ENCODE measurements at regions not wholly inside any gene's neighbourhood (a gene's known extent, or its start where the extent isn't known, plus 50 kb on each side); places are given as distances from the start of the nearest gene placed in this dataset.

DNA sequence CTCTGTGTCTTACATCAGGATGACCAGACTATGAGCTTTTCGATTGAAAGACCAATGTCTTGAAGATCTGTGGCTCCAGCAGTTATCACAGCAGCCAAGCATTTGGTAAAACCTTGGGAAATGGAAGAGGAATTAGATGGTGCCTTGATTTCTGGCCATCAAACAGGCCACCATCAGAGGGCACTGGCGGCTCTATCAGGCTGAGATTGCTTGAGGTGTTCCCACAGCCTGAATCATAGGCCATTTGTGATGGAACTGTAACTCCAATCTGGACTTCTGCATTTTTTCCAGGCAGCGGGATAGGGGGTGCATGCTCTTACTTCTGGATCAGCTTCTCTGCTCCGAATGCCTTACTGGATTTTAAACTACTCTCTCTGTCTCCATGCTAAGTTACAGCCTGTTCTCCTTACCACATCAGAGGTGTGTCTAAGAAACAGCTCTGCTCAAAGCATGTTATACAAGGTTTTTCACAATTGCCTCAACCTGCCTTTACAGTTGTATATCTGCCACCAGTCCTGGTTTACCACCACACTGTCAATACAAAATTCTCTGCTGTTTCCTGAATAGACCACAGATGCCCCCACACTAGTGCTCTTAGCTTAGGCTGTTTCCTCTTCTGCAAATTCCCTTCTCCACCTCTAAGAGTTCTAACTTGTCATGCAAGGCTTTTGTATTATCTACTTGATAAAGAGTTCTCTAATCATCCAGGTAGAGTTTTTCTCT is 180.9 kb downstream of the PTGER3 start:
- Histone ChIP-seq H3K4me3 (no peak overlapping the region), H3K27ac (no peak overlapping the region), H3K36me3 (no peaks in the 10 kb centered on the region), H3K4me1 (ENCODE audit: low read depth) (peaks cover 4% of the 10 kb centered on the region), H3K9me3 (ENCODE audit: low read depth) (no peaks in the 10 kb centered on the region), H3K27me3 (no peaks in the 10 kb centered on the region)
- TF ChIP-seq, protein P1, sequence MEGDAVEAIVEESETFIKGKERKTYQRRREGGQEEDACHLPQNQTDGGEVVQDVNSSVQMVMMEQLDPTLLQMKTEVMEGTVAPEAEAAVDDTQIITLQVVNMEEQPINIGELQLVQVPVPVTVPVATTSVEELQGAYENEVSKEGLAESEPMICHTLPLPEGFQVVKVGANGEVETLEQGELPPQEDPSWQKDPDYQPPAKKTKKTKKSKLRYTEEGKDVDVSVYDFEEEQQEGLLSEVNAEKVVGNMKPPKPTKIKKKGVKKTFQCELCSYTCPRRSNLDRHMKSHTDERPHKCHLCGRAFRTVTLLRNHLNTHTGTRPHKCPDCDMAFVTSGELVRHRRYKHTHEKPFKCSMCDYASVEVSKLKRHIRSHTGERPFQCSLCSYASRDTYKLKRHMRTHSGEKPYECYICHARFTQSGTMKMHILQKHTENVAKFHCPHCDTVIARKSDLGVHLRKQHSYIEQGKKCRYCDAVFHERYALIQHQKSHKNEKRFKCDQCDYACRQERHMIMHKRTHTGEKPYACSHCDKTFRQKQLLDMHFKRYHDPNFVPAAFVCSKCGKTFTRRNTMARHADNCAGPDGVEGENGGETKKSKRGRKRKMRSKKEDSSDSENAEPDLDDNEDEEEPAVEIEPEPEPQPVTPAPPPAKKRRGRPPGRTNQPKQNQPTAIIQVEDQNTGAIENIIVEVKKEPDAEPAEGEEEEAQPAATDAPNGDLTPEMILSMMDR (IDR thresholded peaks at IDR 0.05; ENCODE audit: low read depth, low read length): no peak
- DNase-seq (ENCODE audit: low read depth in 1 of 2, low spot score in 1 of 2): no peak

DNA sequence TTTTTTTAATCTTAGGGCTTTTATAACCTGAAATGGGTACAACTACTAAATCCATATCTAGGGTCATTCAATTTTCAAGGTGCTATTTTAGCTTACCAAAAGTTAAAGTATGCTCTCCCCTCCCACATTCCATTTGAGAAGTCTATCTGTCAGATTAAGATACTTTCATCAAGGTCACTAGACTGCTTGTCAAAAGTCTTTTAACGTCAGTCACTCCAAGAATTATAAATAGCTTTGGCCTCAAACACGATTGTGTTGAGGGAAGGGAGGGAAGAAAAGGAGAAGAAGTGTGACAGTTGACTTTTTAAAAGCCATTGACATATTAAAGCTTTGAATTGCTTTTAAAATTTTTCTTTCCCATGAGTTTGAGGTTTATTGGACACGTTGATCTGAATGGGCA is 175.8 kb downstream of the PTGER3 start:
- H3K36me3 ChIP-seq: no peaks in the 10 kb centered on the region
- no peaks in the 10 kb centered on the region for H3K9me3 ChIP-seq (ENCODE audit: low read depth)
- no peak for DNase-seq (ENCODE audit: low read depth in 1 of 2, low spot score in 1 of 2)
- H3K27me3 ChIP-seq: no peaks in the 10 kb centered on the region
- H3K27ac ChIP-seq: peak overlapping the region; percentile 32
- H3K4me3 ChIP-seq: no peak overlapping the region
- TF ChIP-seq, protein P1 (IDR thresholded peaks at IDR 0.05; ENCODE audit: low read depth, low read length): no peak
- peaks cover 14% of the 10 kb centered on the region for H3K4me1 ChIP-seq (ENCODE audit: low read depth)

DNA sequence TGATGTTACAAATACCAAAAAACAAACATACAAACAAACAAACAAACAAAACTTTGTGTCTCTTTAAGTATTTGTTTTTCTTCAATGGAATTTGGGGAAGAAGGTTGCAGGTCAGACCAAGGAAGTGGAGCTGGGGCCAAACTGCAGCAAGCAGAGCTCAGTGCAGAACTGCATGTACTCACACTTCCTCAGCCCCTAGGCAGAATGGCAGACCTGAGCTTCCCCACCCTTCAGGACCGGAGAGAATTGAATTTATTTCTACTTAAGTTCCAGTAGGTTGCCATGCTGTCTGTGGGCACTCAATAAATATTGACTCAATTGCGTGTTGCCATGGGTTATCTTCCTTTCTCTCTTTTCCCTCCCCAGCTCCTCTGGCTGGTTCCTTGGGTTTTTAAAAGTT is 173.6 kb downstream of the PTGER3 start:
- H3K27ac ChIP-seq: no peak overlapping the region
- no peaks in the 10 kb centered on the region for H3K36me3 ChIP-seq
- no peak overlapping the region for H3K4me3 ChIP-seq
- peaks cover 14% of the 10 kb centered on the region for H3K4me1 ChIP-seq (ENCODE audit: low read depth)
- DNase-seq (ENCODE audit: low read depth in 1 of 2, low spot score in 1 of 2): no peak
- no peaks in the 10 kb centered on the region for H3K27me3 ChIP-seq
- H3K9me3 ChIP-seq (ENCODE audit: low read depth): no peaks in the 10 kb centered on the region
- TF ChIP-seq, protein P1 (IDR thresholded peaks at IDR 0.05; ENCODE audit: low read depth, low read length): no peak

DNA sequence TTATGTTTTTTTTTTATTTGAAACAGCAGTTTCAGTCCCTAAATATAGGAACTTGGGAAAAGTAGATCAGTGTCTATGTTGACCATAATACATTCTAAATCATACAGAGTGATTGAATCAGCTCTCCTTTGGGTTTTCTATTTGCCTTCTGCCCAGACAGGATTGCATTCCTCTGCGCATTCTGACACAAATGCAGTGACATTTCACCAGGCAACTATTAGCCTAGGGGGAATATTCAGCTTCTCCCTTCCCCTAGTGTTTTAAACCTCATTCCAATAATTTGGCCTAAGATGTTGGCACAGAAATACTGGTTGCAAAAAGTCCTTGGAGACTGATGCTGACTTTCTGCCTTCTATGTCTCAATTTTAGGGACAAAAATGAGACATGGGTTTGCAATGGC is 172.8 kb downstream of the PTGER3 start:
- Histone ChIP-seq H3K27me3 (no peaks in the 10 kb centered on the region), H3K4me1 (ENCODE audit: low read depth) (peaks cover 14% of the 10 kb centered on the region), H3K36me3 (no peaks in the 10 kb centered on the region), H3K9me3 (ENCODE audit: low read depth) (no peaks in the 10 kb centered on the region), H3K4me3 (no peak overlapping the region), H3K27ac (no peak overlapping the region)
- no peak for DNase-seq (ENCODE audit: low read depth in 1 of 2, low spot score in 1 of 2)
- TF ChIP-seq, protein P1 (IDR thresholded peaks at IDR 0.05; ENCODE audit: low read depth, low read length): no peak

DNA sequence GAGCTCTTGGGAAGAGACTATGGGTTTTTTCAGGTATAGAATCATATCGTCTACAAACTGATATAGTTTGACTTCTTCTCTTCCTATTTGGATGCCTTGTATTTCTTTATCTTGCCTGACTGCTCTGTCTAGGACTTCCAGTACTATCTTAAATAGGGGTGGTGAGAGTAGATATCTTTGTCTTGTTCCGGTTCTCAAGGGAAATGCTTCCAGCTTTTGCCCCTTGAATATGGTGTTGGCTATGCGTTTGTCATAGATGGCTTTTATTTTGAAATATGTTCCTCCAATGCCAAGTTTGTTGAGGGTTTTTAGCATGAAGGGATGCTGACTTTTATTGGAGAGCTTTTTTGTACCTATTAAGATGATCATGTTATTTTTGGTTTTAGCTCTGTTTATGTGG is 170.3 kb downstream of the PTGER3 start:
- H3K27ac ChIP-seq: no peak overlapping the region
- no peak for DNase-seq (ENCODE audit: low read depth in 1 of 2, low spot score in 1 of 2)
- no peak overlapping the region for H3K4me3 ChIP-seq
- H3K36me3 ChIP-seq: no peaks in the 10 kb centered on the region
- peaks cover 3% of the 10 kb centered on the region for H3K4me1 ChIP-seq (ENCODE audit: low read depth)
- H3K9me3 ChIP-seq (ENCODE audit: low read depth): no peaks in the 10 kb centered on the region
- TF ChIP-seq, protein P1 (IDR thresholded peaks at IDR 0.05; ENCODE audit: low read depth, low read length): no peak
- no peaks in the 10 kb centered on the region for H3K27me3 ChIP-seq
